Fibroblast of skin of abdomen (primary cell): ENCODE measurements at regions not wholly inside any gene's neighbourhood (a gene's known extent, or its start where the extent isn't known, plus 50 kb on each side); places are given as distances from the start of the nearest gene placed in this dataset.
A peak's percentile ranks its signal among the peaks of the same experiment; 100 is the strongest.
"Not testable (repeated sequence)": the region's sequence is repeated elsewhere in the genome, so short reads cannot be mapped to it uniquely, and the experiment has no call there.

Source experiments
- DNase-seq: peaks from one replicate; pipeline ENCODE4 v3.0.0-alpha.2; 2013

DNA sequence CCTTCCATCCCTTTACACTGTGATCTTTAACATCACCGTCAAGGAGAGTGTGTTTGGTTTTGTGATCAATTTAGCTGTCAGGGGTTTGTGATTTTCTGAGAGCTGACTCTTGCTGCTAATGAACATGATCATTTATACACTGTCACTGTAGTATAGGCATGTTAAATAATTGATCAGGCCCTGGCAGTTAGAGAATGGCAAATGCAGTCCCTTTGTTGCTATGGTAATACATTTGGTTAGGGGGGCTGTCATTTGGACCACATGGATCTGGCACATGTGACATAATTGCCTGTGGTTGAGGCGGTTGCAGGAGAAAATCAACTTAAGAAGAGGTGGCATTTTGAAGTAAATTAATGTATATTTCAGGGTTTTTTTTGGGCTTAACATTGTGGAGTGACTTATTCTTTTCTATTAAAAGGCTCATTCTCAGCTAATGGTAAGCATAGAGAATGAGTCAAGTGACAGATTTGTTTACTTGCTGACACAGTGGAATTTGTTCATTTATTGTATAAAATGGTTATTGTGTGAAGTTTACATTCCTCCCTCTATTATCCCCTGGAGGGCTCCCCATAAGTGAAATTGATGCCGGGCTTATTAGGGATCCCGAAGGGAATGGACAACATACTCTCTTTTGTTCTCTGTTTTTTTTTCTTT lies 114.0 kb downstream of the FHIP1A start:
- DNase-seq: no peak

DNA sequence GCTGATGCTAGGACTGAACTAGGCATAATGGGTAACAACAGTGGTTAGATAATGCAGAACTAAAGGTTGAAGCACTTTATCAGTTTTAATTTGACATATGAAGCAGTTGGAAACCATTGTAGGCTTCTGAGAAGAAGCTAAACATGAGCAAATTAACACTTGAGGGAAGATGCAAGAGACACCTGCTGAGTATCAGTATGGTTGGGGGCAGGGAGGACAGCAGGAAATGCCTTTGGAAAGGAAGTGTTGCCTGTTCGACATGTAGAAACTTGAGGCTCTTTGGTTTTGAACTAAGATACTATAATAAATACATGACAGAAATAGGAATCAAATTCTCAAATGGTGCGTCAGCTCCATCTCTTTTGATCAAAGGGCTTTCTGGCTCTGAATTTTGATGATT lies 115.6 kb downstream of the FHIP1A start:
- no peak for DNase-seq

GRCh38 chr4:151526489-151526888 lies 117.5 kb downstream of the FHIP1A start:
- not testable (repeated sequence) for DNase-seq

DNA sequence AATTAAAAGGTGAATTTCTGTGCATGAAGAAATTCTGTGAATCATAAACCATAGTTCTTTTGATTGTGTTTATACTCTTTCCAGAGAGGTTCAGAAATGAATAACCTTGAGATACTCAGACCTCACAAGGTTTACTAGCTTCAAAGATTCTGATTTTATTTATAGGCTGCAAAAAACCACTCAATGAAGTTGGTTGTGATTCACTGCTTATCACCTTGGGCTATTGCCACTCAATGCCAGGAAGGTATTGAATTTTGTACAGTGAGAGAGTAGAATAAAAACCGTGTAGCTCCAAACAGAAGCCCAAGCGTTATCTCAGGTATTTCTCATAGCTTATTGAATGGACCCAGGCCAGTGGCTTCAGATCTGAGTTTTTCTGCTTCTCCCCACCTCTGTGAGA lies 118.7 kb downstream of the FHIP1A start:
- DNase-seq: no peak

GRCh38 chr4:151529187-151529586 lies 120.2 kb downstream of the FHIP1A start:
- no peak for DNase-seq

- no peak for DNase-seq
These were observed 121.3 kb downstream of the FHIP1A start for GRCh38 chr4:151530230-151530629.

DNA sequence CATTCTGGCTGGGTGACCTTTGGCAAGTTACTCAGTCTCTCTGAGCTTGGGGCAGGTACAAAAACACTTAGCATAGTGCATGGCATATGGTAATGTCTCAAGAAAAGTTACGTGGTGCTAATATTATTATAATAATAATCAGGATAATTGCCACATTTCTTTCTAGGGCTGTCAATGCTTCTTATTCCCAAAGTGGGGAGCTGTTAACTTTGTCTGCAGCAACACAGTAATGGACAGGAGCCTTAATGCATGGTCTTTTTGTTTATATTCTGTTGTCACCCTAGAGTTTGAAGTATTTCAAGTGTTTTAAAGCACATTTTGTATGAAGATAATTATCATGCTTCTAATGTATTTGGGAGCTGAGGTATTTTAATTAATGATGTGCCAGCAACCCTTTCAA lies 121.8 kb downstream of the FHIP1A start:
- no peak for DNase-seq

GRCh38 chr4:151532001-151532708 lies 123.2 kb downstream of the FHIP1A start:
- DNase-seq: no peak

DNA sequence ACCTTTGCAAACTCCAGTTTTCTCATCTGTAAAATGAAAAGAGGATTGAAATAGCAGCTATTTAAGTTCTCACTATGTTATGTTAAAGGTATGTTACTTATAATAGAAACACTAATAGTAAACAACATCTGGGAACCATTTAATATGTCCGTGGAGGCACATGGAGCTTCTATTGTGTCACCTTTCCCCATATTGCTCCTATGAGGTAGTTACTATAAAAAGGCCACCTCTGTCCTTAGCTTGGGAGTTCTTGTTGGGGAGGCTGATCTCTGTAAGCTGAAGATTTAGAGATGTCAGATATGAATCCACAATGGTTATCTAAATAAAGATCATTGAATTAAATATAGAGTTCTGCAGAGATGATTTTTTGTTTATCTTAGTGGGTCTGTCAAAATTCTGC lies 125.2 kb downstream of the FHIP1A start:
- DNase-seq: no peak

GRCh38 chr4:151535366-151535765 lies 126.4 kb downstream of the FHIP1A start:
- no peak for DNase-seq

- peak; percentile 16 for DNase-seq
These were observed 128.7 kb downstream of the FHIP1A start for GRCh38 chr4:151537687-151538086.

- no peak for DNase-seq
These were observed 130.0 kb downstream of the FHIP1A start for GRCh38 chr4:151538963-151539362.

DNA sequence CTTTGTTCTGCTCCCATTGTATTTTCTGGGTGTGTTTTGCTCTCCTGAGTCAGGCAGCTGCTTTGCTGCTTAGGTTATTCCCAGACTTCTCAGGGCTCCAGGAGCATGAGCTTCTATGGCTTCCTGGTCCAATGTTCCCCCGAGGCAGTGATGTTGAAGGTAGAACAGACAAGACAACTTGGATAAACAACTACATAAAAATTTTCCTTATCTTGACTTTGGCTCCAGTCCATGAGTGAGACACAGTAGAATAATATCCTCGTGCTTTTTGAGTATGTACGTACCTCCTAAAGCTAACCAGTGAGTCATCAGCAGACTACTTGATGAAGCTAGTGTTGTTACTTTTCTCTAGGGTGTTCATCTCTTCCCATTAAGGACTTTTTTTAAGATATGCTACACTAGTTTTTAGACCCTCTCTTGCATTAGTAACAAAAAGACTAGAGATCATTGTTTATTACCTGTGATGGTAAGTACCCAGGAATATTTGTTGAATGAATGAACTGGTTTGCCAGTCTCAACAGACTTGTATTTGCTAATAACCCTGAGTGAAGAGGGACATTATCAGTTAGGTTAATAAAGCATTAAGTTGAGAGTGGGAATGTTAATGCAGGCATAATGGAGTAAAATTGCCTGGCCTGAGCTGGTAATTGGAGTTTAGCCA lies 131.9 kb downstream of the FHIP1A start:
- peak; percentile 80 for DNase-seq

DNA sequence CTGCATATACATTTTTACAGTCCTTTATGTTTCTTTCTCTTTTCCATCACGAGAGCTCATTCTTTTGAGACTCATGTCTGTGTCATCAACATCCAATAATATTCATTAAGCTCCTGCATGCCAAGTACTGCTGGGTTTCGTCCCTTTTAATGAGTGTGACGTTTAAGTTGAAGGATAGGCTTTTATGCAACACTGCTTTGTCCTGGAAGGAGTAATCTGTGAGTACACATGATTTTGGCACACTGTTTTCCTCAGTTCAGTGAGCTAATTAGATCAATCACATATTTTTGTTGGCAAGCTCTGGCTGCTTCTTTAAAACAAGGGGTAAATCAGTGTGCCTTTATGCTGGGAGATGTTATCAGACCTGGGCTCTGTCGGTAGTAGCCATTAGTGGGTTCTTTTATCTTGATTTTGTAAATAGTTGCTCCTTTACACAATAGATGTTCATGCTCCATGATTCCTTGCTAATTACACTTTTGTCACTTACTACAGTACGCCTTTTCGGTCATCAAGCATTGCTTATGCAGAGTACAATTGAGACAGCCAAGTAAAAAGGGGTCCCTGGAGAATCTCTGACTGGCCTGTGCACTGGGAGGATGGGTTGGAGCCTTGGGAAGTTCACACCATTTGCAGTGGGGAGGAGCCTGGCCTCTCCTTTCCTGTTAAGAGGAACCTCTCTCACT lies 132.6 kb downstream of the FHIP1A start:
- peak; percentile 66 for DNase-seq

DNA sequence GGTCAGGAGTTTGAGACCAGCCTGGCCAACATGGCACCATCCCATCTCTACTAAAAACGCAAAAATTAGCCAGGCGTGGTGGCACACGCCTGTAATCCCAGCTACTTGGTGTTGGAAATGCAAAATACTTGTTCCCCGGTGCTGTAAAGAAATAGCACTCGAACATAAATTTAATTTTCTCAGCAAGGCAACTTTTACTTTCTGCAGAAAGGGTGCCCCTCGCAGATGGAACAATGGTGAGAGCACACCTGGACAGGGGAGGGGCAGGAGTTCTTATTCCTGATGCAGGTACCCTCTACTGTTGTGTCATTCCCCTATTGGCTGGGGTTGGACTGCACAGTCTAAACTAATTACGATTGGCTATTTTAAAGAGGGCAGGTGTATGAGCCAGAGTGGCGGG lies 139.7 kb downstream of the FHIP1A start:
- no peak for DNase-seq

GRCh38 chr4:151549378-151549777 lies 140.4 kb downstream of the FHIP1A start:
- not testable (repeated sequence) for DNase-seq

DNA sequence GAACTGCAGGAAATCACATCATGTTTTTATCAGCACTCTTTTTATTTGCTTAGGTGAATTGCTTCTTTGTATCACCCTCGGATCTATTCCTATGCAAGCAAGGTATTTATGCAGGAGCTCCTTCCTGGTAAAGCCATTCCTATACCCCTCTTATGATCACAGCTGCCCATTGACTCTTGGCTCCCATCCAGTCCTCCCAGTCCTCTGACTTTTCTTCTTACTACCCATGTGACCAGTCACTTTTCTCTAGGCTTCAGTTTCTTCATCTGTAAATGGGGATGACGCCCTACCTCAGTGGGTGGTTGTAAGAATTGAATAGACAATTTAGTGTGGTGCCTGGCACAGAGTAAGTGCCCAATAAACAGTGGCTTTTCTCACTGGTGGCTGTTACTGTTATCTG lies 144.9 kb downstream of the FHIP1A start:
- no peak for DNase-seq

DNA sequence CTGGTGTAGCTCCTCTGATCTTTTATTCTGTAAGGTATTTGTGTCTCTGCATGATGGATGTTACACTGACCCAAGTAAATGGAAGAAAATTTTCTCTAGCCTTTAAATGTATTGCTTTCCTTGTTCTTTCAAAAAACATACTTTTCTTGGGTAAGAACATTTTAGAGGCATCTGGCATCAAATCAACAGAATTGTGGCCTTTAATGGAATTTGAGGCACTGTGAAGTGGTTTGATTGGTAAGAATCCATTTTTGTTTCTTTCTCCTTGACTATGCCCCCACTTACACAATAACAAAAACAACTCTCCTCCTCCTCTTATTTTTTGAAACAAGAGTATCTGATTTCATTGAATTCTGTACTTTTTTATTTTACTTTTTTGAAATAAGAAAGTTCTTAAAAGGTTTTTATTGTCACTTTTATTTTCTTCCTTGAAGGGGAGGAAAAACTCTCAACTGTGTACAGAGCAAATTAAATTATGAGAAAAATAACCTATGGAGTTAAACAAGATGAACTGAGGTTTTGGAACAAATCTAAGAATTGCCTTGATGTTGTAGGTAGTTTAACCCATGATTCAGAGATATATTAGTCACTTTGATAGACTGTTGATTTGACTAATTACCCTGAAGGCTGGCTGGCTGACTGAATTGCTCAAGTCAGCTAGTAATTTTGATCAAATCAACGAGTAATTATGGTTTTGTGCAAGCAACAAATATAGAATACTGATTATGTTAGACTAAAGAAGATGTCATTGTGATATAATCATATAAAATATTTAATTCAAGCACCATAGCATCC lies 146.4 kb downstream of the FHIP1A start:
- DNase-seq: no peak

- DNase-seq: no peak
These were observed 149.6 kb downstream of the FHIP1A start for GRCh38 chr4:151558496-151559113.

DNA sequence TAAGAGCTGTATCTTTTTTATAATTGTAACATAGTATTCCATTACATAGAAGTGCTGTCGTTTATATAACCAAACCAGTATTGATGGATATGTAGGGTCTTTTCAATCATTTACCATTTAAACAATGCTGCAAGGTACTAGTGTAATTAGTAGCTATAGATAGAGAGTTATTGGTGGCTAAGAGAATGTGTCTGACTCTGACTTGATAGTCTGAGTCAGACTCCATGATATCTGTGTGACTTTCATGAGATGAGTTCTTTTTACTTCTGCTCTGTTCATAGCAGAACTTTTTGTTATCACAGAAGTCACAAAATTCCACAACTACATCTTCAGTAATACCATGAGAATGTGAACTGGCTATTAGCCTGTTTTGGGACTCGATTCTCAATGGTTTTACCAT lies 150.6 kb downstream of the FHIP1A start:
- no peak for DNase-seq

DNA sequence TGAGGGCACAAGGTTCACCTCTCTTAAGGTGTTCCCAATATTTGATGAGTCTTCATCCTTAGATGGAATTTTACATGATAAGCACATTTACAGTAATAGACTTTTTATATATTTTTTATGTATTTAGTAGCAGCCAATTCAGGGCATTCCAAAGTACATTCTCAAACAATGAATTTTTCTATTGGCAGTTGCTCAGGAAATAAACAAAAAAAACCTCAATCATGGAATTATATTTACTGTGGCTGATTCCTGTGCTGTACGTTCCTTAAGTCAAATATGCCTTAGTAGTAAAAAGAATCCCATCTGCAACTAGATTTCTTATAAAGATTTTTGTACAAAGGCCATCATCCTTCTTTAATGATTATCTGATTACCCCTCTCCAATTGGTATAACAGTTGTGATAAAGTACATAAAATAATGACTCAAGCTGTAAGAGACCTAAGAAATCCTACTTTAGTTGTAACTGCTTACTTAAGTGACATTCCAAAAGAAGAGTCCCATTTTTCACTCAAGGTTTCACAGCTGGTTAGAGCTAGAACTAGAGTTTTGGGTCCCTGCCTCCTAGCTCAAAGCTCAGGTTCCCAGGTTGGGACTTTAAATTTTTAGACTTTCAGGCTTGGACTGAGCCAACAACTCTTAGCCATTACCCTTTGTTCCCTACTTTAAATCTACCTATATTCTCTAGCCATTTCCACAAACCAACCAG lies 152.7 kb downstream of the FHIP1A start:
- no peak for DNase-seq
